Kidney epithelial cell (primary cell): ENCODE measurements at regions not wholly inside any gene's neighbourhood (a gene's known extent, or its start where the extent isn't known, plus 50 kb on each side); places are given as distances from the start of the nearest gene placed in this dataset.
"Not testable (repeated sequence)": the region's sequence is repeated elsewhere in the genome, so short reads cannot be mapped to it uniquely, and the experiment has no call there.

ENCODE experiments used
- DNase-seq: peaks from one replicate; pipeline ENCODE4 v3.0.0-alpha.2; 2010; ENCODE audit warnings: low read depth
- H3K27me3 ChIP-seq: 2 replicates; pipeline ENCODE4 v1.6.0; 2011; ENCODE audit warnings: low read length; ENCODE audit not compliant: control insufficient read depth, insufficient read depth
- H3K36me3 ChIP-seq: 2 replicates; pipeline ENCODE4 v1.5.1; 2011; ENCODE audit warnings: low read length; ENCODE audit not compliant: control insufficient read depth, insufficient read depth
- H3K4me3 ChIP-seq: 2 replicates; pipeline ENCODE4 v1.5.1; 2011; ENCODE audit warnings: low read depth, mild to moderate bottlenecking, control low read depth, low read length
- TF ChIP-seq, protein P1 (sequence below): IDR thresholded peaks from 2 replicates; pipeline ENCODE4 v1.5.1; 2011; ENCODE audit warnings: mild to moderate bottlenecking, moderate library complexity, low read length, control low read depth, inconsistent platforms; ENCODE audit not compliant: insufficient read depth, poor library complexity, severe bottlenecking

DNA sequence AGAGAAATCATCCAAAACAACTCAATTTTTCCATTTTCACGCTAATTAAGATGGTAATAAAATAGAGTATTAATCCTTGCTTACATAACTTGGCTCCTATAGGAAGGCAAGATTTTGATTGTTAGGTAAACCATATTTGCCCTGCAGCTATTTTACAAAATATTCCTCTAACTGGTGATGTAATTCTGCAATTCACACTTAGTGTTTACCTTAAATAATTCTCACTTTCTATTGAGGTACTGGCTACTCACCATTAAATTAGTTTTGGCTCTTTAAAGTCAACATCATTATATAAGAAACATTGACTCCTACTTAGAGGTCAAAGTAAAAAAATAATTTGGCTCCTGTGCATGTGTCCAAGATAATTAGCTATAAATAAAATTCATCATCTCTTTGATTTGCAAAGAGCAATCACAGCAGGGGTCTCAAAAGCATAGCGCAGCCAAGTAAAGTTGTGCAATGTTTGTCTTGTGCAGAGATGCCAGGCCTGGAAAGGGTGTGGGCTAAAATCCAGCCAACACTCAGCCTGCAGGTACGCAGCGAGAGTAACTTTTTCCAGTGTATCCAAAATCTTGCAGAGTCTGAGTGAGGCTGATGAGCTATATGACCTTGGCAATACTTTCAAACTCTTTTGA is 501.2 kb downstream of the MMUT start:
- H3K27me3 ChIP-seq = no peaks in the 10 kb centered on the region
- no peaks in the 10 kb centered on the region for H3K36me3 ChIP-seq
- no peak for DNase-seq
- H3K4me3 ChIP-seq = no peak overlapping the region
- TF ChIP-seq, protein P1, sequence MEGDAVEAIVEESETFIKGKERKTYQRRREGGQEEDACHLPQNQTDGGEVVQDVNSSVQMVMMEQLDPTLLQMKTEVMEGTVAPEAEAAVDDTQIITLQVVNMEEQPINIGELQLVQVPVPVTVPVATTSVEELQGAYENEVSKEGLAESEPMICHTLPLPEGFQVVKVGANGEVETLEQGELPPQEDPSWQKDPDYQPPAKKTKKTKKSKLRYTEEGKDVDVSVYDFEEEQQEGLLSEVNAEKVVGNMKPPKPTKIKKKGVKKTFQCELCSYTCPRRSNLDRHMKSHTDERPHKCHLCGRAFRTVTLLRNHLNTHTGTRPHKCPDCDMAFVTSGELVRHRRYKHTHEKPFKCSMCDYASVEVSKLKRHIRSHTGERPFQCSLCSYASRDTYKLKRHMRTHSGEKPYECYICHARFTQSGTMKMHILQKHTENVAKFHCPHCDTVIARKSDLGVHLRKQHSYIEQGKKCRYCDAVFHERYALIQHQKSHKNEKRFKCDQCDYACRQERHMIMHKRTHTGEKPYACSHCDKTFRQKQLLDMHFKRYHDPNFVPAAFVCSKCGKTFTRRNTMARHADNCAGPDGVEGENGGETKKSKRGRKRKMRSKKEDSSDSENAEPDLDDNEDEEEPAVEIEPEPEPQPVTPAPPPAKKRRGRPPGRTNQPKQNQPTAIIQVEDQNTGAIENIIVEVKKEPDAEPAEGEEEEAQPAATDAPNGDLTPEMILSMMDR = no peak

DNA sequence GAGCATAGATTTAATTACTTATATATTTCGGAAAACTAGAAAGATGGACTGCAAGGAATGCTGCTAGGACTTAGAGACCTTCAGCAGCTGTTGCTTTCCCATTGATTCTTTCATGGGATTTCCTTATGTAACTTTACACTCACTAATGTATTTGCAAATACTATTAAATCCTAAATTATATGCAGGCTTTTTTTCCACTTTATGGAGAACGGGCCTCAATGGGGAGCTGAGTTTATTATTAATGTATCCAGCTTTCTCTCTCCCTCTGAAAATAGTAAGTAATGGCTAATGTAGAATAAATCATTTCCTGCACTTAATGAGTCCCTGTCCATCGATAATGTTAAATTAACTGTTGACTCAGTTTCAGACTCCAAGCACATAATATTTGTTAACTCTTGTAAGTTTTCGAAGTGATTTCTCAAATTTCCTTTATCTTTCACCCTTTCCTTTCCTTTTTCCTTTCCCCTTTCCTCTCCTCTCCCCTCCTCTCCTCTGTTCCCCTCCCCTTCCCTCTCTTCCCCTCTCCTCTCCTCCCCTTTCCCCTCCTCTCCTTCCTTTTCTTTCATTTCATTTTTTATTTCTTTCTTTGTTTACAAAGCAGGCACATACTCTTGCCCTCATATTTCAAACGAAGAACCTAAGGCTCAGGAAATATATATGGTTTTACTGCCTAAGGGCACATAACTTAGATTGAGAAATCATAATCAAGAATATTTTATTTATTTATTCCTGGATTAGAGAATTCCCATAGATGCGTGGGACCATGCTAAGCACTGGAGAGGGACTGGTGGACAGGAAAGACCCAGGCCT is 503.6 kb downstream of the MMUT start:
- H3K36me3 ChIP-seq = no peaks in the 10 kb centered on the region
- TF ChIP-seq, protein P1 = no peak
- H3K27me3 ChIP-seq = no peaks in the 10 kb centered on the region
- no peak for DNase-seq
- no peak overlapping the region for H3K4me3 ChIP-seq

DNA sequence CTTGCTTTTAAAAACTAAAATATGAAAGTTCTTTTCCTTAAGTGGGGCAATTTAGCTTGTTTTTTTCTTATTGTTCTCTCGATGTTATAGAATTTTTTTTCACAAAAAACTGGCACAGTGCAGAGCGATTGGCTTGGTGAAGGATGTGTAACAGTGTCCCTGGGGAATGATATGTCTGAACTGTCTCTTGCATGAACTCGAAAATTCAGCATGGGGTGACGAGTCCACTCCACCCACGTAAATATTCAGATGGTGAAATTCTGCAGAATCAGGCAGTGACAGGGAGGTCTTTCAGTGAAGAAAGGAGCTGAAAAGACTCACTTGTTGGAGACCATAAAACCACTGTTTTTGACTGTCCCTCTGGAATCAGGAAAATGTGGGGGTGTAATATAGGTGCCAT is 505.3 kb downstream of the MMUT start:
- DNase-seq = no peak
- TF ChIP-seq, protein P1 = no peak
- Histone ChIP-seq H3K36me3 (no peaks in the 10 kb centered on the region), H3K27me3 (no peaks in the 10 kb centered on the region), H3K4me3 (no peak overlapping the region)

DNA sequence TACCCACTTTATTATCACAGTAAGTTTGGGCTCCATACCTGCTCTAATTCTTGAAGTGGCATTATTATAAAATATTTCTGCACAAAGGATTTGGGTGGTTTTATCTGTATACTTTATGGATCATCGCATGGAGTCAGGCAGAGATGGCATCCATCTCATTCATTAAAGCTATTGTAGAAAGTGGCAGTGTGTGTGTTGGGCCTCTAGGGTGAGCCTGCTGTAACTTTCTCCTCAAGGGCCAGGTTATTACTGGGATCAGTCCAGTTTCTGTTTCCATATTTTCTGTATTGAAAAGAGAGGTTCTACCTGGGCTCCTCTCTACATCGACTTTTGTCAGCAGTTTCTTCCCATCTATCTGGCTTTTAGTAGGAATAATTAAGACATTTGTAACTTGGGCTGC is 511.1 kb downstream of the MMUT start:
- no peak for DNase-seq
- H3K36me3 ChIP-seq = no peaks in the 10 kb centered on the region
- no peaks in the 10 kb centered on the region for H3K27me3 ChIP-seq
- TF ChIP-seq, protein P1 = no peak
- no peak overlapping the region for H3K4me3 ChIP-seq

DNA sequence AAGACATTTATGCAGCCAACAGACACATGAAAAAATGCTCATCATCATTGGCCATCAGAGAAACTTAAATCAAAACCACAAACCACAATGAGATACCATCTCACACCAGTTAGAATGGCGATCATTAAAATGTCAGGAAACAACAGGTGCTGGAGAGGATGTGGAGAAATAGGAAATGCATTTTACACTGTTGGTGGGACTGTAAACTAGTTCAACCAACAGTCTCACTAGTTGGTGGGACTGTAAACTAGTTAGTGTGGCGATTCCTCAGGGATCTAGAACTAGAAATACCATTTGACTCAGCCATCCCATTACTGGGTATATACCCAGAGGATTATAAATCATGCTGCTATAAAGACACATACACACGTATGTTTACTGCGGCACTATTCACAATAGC is 518.8 kb downstream of the MMUT start:
- not testable (repeated sequence) for H3K4me3 ChIP-seq, DNase-seq, H3K27me3 ChIP-seq, H3K36me3 ChIP-seq

DNA sequence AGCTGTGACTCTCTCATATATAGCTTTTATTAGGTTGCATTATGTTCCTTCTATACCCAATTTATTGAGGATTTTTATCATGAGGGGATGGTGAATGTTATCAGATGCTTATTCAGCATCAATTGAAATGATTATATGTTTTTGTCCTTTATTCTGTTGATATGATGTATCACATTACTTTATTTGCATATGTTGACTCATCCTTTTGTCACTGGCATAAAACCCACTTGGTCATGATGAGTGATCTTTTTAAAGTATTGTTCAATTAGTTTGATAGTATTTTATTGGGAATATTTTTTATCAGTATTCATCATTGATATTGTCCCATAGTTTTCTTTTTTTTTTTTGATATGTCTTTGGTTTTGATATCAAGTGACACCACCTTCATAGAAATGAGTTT is 529.9 kb downstream of the MMUT start:
- TF ChIP-seq, protein P1 = no peak
- Histone ChIP-seq H3K27me3 (no peaks in the 10 kb centered on the region), H3K36me3 (no peaks in the 10 kb centered on the region), H3K4me3 (no peak overlapping the region)
- no peak for DNase-seq
